Chondrocyte (in vitro differentiated cells): ENCODE measurements at regions not wholly inside any gene's neighbourhood (a gene's known extent, or its start where the extent isn't known, plus 50 kb on each side); places are given as distances from the start of the nearest gene placed in this dataset.

Experiments used
- DNase-seq: peaks from one replicate; pipeline ENCODE4 v3.0.0; 2021; ENCODE audit warnings: mixed read lengths, low spot score
- H3K27ac Mint-ChIP-seq: one replicate; pipeline ENCODE4 v1.8.0; 2021; ENCODE audit warnings: mild to moderate bottlenecking, moderate library complexity, mixed read lengths; ENCODE audit not compliant: unreplicated experiment
- H3K27me3 Mint-ChIP-seq: 2 replicates; pipeline ENCODE4 v1.8.0; 2021; ENCODE audit warnings: low read depth, mixed read lengths
- H3K36me3 Mint-ChIP-seq: 2 replicates; pipeline ENCODE4 v1.8.0; 2021; ENCODE audit warnings: low read depth, mixed read lengths
- H3K4me1 Mint-ChIP-seq: 2 replicates; pipeline ENCODE4 v1.8.0; 2021; ENCODE audit warnings: low read depth, mild to moderate bottlenecking, mixed read lengths
- H3K4me3 Mint-ChIP-seq: one replicate; pipeline ENCODE4 v1.8.0; 2021; ENCODE audit warnings: mild to moderate bottlenecking, moderate library complexity, mixed read lengths; ENCODE audit not compliant: unreplicated experiment
- H3K9me3 Mint-ChIP-seq: 2 replicates; pipeline ENCODE4 v1.8.0; 2021; ENCODE audit warnings: low read depth, mixed read lengths
- CTCF ChIP-seq: fragments of 200-600 bp; sonication (generic); IDR thresholded peaks from 2 replicates; pipeline ENCODE4 v1.5.0; 2021; ENCODE audit warnings: antibody characterized with exemption, mild to moderate bottlenecking, moderate library complexity

GRCh38 chr11:131303611-131304119 is 66.8 kb upstream of the NTM start:
- H3K27me3 Mint-ChIP-seq: peaks cover 14% of the 10 kb centered on the region
- H3K36me3 Mint-ChIP-seq: no peaks in the 10 kb centered on the region
- H3K4me1 Mint-ChIP-seq: peaks cover 18% of the 10 kb centered on the region
- no peak overlapping the region for H3K27ac Mint-ChIP-seq
- no peaks in the 10 kb centered on the region for H3K9me3 Mint-ChIP-seq
- no peak overlapping the region for H3K4me3 Mint-ChIP-seq
- TF ChIP-seq CTCF: no peak
- DNase-seq: no peak

GRCh38 chr11:131305005-131305404 is 65.4 kb upstream of the NTM start:
- H3K36me3 Mint-ChIP-seq: no peaks in the 10 kb centered on the region
- H3K4me1 Mint-ChIP-seq: peaks cover 14% of the 10 kb centered on the region
- H3K4me3 Mint-ChIP-seq: no peak overlapping the region
- H3K27me3 Mint-ChIP-seq: peaks cover 11% of the 10 kb centered on the region
- no peak for TF ChIP-seq CTCF
- H3K9me3 Mint-ChIP-seq: no peaks in the 10 kb centered on the region
- no peak overlapping the region for H3K27ac Mint-ChIP-seq
- no peak for DNase-seq

GRCh38 chr11:131307506-131307905 is 62.9 kb upstream of the NTM start:
- no peak overlapping the region for H3K27ac Mint-ChIP-seq
- no peaks in the 10 kb centered on the region for H3K36me3 Mint-ChIP-seq
- no peak for TF ChIP-seq CTCF
- H3K9me3 Mint-ChIP-seq: no peaks in the 10 kb centered on the region
- DNase-seq: no peak
- no peak overlapping the region for H3K4me3 Mint-ChIP-seq
- no peaks in the 10 kb centered on the region for H3K4me1 Mint-ChIP-seq
- H3K27me3 Mint-ChIP-seq: peaks cover 7% of the 10 kb centered on the region

- Mint-ChIP-seq H3K4me3 (no peak overlapping the region), H3K4me1 (no peaks in the 10 kb centered on the region), H3K27ac (no peak overlapping the region), H3K36me3 (peaks cover 2% of the 10 kb centered on the region), H3K27me3 (peaks cover 15% of the 10 kb centered on the region), H3K9me3 (peaks cover 7% of the 10 kb centered on the region)
- no peak for DNase-seq
- no peak for TF ChIP-seq CTCF
Measured at GRCh38 chr11:131309776-131310175, 60.6 kb upstream of the NTM start.

GRCh38 chr11:131311776-131312514 is 58.5 kb upstream of the NTM start:
- no peak for DNase-seq
- no peak overlapping the region for H3K4me3 Mint-ChIP-seq
- peaks cover 27% of the 10 kb centered on the region for H3K27me3 Mint-ChIP-seq
- peaks cover 7% of the 10 kb centered on the region for H3K9me3 Mint-ChIP-seq
- no peaks in the 10 kb centered on the region for H3K4me1 Mint-ChIP-seq
- H3K27ac Mint-ChIP-seq: no peak overlapping the region
- peaks cover 2% of the 10 kb centered on the region for H3K36me3 Mint-ChIP-seq
- no peak for TF ChIP-seq CTCF
